Adrenal gland (tissue), 9 donors: ENCODE measurements at regions not wholly inside any gene's neighbourhood (a gene's known extent, or its start where the extent isn't known, plus 50 kb on each side); places are given as distances from the start of the nearest gene placed in this dataset.

Experiments used
- DNase-seq, 7 donors: peaks; one replicate each; pipeline ENCODE4 v3.0.0-alpha.2; 2019 to 2020
- H3K27ac ChIP-seq, 5 donors: fragments of 200-600 bp; sonication (generic) in 4 of 5; 1 replicate in 3 of 5; 2 replicates in 2 of 5; pipeline versions ENCODE4 v1.5.1 to v1.8.0; 2016 to 2020; ENCODE audit warnings: mild to moderate bottlenecking in 1 of 5
- H3K27me3 ChIP-seq: fragments of 200-600 bp; 2 replicates; pipeline ENCODE4 v1.8.0; 2021
- H3K36me3 ChIP-seq, 2 donors: fragments of 200-600 bp; replicated peaks in 1 of 2; 1 replicate in 1 of 2; 2 replicates in 1 of 2; pipeline versions ENCODE4 v1.5.1 to v1.8.0; 2018 to 2022
- H3K4me1 ChIP-seq, 2 donors: fragments of 200-600 bp; replicated peaks in 1 of 2; 1 replicate in 1 of 2; 2 replicates in 1 of 2; pipeline versions ENCODE4 v1.5.1 to v1.8.0; 2018 to 2021
- H3K4me3 ChIP-seq, 4 donors: fragments of 200-600 bp; sonication (generic) in 3 of 4; one replicate each; pipeline ENCODE4 v1.5.1; 2016 to 2018
- H3K9me3 ChIP-seq, 3 donors: fragments of 200-600 bp; sonication (generic) in 1 of 3; replicated peaks in 1 of 3; 1 replicate in 2 of 3; 2 replicates in 1 of 3; pipeline versions ENCODE4 v1.5.1 to v1.8.0; 2016 to 2021
- POLR2A ChIP-seq, 2 donors: fragments of 450-650 bp; IDR thresholded peaks; one replicate each; pipeline ENCODE4 v1.6.1; 2017; ENCODE audit warnings: antibody characterized with exemption in 2 of 2, mild to moderate bottlenecking in 2 of 2, moderate library complexity in 1 of 2
- WGBS, 4 donors: extraction: QIAGEN DNeasy Blood & Tissue Kit in 2 of 4; methylation state at CpG; one replicate each; pipeline versions ENCODE4 v1.1.5 to v1.1.7; 2013 to 2017; 5-methylcytosine and 5-hydroxymethylcytosine counted together
- intact Hi-C, 2 donors: fragments of 100-400 bp; cut with DNase I; formaldehyde crosslinking; loops; one replicate each; pipeline versions ENCODE4 v1.14.1 to v1.15.0; 2022 to 2023
- TF ChIP-seq, protein P1 (sequence below), 6 experiments: fragments of 450-650 bp in 4 of 6; fragments of 200-600 bp in 2 of 6; sonication (generic) in 1 of 6; IDR thresholded peaks; 1 replicate in 5 of 6; 2 replicates in 1 of 6; pipeline versions ENCODE4 v1.5.1 to v1.8.0; 2016 to 2021; ENCODE audit warnings: antibody characterized with exemption in 6 of 6, mild to moderate bottlenecking in 2 of 6, moderate library complexity in 1 of 6
- donor health status: healthy with polysubstance abuse.
- donor health status: Bipolar disorder and iron deficiency.
- donor health status: DM: yes; HTN: yes; CAD: no.
- donor health status: DM: no; HTN: no; CAD: no.
- donor health status: DM: no; HTN: no; CAD: no.

DNA sequence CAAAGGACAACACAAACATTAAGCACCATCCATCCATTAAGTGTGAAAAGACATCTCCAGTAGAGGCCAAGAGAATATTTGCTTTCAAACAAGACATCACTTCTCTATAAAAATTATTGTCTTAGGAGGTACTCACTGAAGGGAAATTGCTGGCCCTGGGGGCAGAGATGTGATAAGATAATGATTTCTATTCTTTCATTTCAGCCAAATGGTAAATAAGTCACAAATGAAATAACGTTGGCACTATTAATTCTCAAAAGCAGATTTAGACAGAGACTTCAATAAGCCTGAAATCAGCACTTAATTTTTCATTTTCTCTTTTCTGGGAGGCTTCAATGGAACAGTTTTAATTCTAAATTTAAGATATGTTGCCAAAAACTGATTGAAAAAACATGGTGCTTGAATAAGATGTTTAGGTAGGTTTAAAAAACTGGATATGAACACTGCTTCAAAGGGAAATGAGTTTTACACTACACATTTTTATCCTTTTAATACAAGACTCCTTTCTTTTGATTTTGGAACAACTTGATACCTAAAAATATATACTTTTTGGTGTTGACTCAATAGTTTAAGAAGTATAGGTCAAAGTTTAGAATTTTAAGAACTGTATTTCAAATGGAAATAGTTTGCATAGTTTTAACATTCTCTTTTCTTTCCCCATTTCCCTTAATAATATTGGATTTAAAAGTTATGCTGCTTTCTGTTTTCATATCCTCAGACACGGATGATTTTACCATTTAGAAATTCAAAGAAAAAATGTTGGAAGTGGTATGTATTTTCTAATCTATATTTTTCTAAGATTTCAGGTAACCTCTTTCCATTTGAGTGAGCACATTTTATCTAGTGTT, 204.0 kb downstream of the AHR start:
- WGBS, 4 donors = 47 to 55% (median 52%) methylated on average over 2 of the region's 2 CpGs
- no peaks in the 10 kb centered on the region for H3K36me3 ChIP-seq
- H3K9me3 ChIP-seq = no peaks in the 10 kb centered on the region
- DNase-seq = no peak
- H3K27me3 ChIP-seq = no peaks in the 10 kb centered on the region
- intact Hi-C loops = no loop called here
- TF ChIP-seq, protein P1, sequence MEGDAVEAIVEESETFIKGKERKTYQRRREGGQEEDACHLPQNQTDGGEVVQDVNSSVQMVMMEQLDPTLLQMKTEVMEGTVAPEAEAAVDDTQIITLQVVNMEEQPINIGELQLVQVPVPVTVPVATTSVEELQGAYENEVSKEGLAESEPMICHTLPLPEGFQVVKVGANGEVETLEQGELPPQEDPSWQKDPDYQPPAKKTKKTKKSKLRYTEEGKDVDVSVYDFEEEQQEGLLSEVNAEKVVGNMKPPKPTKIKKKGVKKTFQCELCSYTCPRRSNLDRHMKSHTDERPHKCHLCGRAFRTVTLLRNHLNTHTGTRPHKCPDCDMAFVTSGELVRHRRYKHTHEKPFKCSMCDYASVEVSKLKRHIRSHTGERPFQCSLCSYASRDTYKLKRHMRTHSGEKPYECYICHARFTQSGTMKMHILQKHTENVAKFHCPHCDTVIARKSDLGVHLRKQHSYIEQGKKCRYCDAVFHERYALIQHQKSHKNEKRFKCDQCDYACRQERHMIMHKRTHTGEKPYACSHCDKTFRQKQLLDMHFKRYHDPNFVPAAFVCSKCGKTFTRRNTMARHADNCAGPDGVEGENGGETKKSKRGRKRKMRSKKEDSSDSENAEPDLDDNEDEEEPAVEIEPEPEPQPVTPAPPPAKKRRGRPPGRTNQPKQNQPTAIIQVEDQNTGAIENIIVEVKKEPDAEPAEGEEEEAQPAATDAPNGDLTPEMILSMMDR (IDR thresholded peaks at IDR 0.05) = no peak
- no peak overlapping the region for H3K27ac ChIP-seq
- no peak overlapping the region for H3K4me3 ChIP-seq
- H3K4me1 ChIP-seq = peaks cover 0 to 4% of the 10 kb centered on the region in 2 donors

DNA sequence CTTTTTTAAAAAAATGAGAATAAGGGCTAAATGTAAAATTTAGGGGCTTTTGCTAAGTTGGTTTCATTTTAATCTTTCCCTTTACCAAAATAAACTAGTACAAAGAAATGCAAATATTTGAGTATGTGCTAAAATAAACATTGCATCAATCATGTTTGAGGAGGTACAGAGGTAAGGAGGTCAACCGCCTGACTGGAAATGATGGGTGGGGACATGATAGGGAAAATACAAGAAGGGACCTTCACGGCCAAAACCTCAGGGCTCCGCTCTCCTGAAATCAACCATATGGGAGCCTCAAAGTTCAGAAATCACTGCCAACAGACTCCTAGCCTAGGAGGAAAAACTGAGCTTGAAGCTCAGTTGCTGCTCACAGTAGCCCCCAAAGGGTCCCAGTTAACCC, 207.6 kb downstream of the AHR start:
- TF ChIP-seq POLR2A (IDR thresholded peaks at IDR 0.05) = no peak
- TF ChIP-seq, protein P1 (IDR thresholded peaks at IDR 0.05) = no peak
- 45 to 80% (median 65%) methylated on average over 3 of the region's 3 CpGs for WGBS, 4 donors
- intact Hi-C loops = no loop called here
- no peaks in the 10 kb centered on the region for H3K36me3 ChIP-seq
- H3K4me1 ChIP-seq = peaks cover 0 to 4% of the 10 kb centered on the region in 2 donors
- no peak overlapping the region for H3K27ac ChIP-seq
- H3K4me3 ChIP-seq = no peak overlapping the region
- no peaks in the 10 kb centered on the region for H3K27me3 ChIP-seq
- no peak for DNase-seq
- no peaks in the 10 kb centered on the region for H3K9me3 ChIP-seq

DNA sequence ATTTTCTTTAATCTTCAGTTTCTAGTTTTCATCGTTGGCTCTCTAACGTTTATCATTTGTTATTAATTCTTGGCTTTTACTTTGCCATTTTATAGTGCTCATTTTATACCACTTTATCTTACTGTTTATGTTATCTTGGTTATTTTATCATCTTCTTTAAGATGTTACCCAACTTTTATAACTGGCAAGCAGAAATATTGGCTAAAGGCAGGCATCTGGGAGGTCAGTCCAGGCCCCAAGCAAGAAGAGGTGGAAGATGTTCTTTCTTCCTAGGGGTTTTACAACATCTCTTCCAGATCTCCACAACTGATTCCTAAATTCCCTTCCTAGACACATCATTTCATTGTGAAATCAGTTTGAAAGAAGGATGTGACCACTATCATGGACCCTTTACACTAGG, 208.1 kb downstream of the AHR start:
- H3K4me3 ChIP-seq = no peak overlapping the region
- peaks cover 0 to 4% of the 10 kb centered on the region in 2 donors for H3K4me1 ChIP-seq
- intact Hi-C loops = no loop called here
- no peak for DNase-seq
- H3K36me3 ChIP-seq = no peaks in the 10 kb centered on the region
- no peak overlapping the region for H3K27ac ChIP-seq
- WGBS, 4 donors = 84 to 90% (median 86%) methylated on average over 2 of the region's 2 CpGs
- H3K9me3 ChIP-seq = no peaks in the 10 kb centered on the region
- H3K27me3 ChIP-seq = no peaks in the 10 kb centered on the region
- TF ChIP-seq, protein P1 (IDR thresholded peaks at IDR 0.05) = no peak
- no peak for TF ChIP-seq POLR2A (IDR thresholded peaks at IDR 0.05)

DNA sequence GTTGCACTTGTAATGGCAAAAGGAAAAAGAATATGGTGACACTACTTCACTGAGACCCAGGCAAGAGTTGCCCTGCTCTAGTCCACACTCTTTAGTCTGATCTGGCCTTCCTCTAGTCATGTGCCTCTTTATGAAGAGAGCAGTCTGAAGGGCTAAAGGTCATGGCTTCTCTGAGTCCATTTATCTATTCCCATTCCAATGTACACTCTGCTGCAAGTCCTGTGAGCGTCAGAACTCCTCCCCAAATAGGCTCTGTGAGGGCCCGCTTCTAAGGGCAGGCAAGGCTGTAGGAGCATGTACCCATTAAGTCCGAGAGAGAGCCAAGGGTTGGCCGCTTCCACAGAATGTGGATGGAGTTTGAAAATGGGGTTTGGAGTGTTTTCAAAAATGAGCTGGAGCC, 209.3 kb downstream of the AHR start:
- WGBS, 4 donors = 92 to 100% (median 97%) methylated on average over 4 of the region's 4 CpGs
- no peak for TF ChIP-seq POLR2A (IDR thresholded peaks at IDR 0.05)
- TF ChIP-seq, protein P1 (IDR thresholded peaks at IDR 0.05) = no peak
- no peaks in the 10 kb centered on the region for H3K27me3 ChIP-seq

More for the DNA sequence above, 209.3 kb downstream of the AHR start:
- no peak for DNase-seq
- intact Hi-C loops = no loop called here
- no peaks in the 10 kb centered on the region for H3K36me3 ChIP-seq
- H3K4me3 ChIP-seq = no peak overlapping the region
- no peak overlapping the region for H3K27ac ChIP-seq
- H3K9me3 ChIP-seq = no peaks in the 10 kb centered on the region
- no peaks in the 10 kb centered on the region for H3K4me1 ChIP-seq
